HCEC 1CT (cell line): ENCODE measurements at regions not wholly inside any gene's neighbourhood (a gene's known extent, or its start where the extent isn't known, plus 50 kb on each side); places are given as distances from the start of the nearest gene placed in this dataset.
A peak's percentile ranks its signal among the peaks of the same experiment; 100 is the strongest.
"Not testable (repeated sequence)": the region's sequence is repeated elsewhere in the genome, so short reads cannot be mapped to it uniquely, and the experiment has no call there.

Experiments
- DNase-seq: peaks from one replicate; pipeline ENCODE4 v3.0.0-alpha.2; 2017

DNA sequence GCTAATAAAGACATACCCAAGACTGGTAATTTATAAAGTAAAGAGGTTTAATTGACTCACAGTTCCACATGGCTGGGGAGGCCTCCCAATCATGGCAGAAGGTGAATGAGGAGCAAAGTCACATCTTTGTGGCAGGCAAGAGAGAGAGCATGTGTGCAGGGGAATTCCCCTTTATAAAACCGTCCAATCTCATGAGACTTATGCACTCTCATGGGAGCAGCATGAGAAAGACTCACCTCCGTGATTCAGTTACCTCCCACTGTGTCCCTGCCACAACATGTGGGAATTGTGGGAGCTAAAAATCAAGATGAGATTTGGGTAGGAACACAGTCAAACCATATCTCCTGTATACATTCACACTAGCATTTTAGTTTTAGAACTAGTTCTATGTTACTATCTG, 101.7 kb upstream of the NIPA1 start:
- DNase-seq: not testable (repeated sequence)

DNA sequence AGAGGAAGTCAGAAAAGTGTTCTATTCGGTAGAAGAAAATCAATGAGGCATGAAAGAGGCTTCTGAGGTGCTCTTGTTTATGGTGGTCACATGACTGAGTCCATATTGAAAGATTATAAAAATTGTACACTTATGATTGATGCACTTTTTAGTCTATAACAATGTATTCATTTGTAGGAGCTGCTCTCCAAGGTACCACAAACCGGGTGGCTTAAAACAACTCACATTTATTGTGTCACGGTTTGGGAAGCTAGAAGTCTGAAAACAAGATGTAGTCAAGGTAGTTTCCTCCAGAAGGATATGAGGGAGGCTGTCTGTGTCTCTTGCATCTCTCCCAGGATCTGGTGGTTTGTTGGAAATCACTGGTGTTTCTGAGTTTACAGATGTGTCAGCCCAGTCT, 86.6 kb upstream of the NIPA1 start:
- DNase-seq: not testable (repeated sequence)

DNA sequence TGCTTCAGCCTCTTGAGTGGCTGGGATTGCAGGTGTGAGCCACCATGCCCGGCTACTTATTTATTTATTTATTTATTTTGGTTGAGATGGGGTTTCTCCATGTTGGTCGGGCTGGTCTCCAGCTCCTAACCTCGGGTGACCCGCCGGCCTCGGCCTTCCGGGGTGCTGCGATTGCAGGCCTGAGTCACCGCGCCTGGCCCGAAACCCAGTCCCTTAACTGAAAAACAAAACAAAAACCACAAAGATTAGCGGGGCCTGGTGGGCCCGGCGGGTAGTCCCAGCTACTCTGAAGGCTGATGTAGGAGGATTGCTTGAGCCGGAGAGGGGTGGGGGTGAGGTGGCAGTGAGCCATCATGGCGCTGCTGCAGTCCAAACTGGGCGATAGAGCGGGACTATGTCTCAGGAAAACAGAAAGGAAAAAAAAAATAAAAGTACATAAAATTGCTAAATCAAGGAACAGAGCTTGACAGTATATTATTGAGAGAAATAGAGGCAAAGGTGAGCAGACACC, 75.6 kb upstream of the NIPA1 start:
- DNase-seq: not testable (repeated sequence)

DNA sequence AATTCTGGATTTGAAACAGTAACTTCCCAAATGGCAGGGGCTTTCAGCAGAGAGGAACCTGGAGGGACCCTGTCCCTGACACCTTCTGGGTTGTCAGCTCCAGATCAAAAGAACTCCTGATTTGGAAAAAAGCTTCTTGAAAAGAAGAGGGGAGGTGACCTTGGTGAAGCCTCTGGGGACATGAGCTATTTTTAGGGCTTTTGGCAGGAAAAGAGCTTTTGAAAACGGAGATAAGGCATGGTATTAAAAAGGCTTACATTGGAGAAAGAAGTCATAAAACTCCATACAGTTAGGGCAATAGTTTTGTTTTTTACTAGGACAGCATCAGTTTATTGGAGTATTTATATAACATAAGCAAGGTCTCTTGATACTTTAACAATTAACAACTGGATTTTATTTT, 72.5 kb upstream of the NIPA1 start:
- not testable (repeated sequence) for DNase-seq

DNA sequence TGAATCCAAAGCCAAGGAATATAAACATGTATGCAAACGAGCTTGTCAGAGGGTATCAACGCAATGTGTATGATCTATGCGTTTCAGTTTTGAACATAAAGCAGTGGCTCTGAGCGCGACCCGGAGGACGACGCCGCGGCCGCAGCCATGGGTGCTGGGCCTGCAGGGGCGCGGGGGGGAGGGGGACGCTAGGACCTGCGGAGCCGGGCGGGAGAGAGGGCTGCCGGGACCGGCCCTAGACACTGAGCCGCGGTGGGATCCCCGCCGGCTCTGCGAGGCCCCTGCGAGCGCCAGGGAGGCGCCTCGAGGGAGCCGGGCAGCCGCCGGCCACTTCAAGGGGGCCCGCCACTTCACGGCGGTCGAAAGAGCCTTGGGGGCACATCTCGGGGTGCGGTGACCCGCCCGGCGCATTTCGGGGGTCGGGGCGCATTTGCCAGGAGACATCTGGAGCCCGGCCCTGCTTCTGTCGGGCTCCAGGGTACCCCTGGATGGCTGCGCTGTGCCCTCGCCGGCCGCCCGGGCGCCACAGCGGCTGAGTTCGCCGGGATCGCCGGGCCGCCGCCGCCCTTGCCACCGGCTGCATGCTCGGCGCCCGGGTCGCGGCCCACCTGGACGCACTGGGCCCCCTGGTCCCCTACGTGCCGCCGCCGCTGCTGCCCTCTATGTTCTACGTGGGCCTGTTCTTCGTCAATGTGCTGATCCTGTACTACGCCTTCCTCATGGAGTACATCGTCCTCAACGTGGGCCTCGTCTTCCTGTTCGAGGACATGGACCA, 71.9 kb upstream of the NIPA1 start:
- DNase-seq: not testable (repeated sequence)

DNA sequence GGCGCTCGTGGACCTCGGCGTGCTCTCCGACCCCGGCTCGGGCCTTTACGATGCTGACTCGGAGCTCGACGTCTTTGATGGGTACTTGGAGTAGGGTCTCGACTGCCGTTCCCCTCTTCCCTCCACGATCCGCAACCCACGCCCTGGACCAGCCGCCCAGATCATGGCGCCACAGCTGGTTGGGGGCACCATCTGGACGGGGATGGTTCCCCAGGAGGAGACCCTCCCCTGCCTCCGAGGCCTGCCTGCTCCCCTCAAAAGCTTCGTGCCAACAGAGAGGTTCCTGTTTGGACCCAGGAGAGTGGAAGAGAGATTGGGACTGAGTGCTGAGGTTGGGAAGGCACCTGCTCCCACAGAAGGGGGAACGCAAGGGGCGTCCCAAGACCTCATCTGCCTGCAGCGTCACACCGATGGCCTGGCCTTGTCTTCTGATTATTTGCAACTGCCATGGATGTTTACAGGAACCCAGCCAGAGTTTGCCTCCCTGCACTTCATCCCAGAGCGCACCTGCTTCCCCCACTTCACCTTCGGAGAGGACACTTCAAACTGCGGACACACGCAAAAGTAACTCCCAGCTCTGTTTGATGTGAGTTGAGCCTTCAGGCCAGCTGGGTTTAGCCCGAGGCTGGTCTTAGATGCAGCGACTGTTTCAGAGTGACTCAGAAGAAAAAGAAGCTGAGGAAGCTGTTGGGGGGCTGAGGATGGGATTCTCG, 71.2 kb upstream of the NIPA1 start:
- not testable (repeated sequence) for DNase-seq

DNA sequence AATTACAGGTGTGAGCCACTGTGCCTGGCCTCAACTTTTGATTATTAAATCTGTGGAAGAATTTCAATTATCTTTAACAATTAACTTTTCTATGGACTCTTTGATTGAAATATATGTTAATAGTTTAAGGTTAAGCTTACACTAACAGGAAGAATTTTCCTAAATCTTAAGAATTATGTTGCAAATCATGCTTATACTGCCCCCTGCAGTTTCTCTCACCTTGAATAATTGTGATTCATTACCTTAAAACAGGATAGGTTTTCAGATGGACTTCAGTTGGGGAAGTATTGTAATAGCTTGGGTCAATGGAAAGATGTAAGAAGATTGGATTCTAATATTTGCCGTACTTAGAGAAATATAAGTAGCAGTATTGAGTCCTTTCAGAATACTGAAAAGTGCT, 66.5 kb upstream of the NIPA1 start:
- DNase-seq: not testable (repeated sequence)

DNA sequence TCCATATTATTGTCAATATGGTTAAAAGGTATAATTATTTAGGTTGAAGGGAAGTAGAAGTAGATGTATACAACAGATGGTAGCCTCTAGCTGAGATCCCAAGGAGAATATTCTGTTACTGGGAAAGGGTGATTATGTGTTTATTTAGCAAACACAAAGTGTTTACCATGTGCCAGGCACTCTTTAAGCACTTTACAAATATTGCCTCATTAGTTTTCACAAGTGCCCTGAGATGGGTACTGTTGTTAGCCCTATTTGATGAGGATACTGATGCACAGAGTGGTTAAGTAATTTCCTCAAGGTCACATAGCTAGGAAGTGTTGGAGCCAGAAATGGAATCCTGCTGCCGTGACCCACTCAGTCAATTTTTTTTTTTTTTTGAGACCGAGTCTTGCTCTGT, 60.3 kb upstream of the NIPA1 start:
- not testable (repeated sequence) for DNase-seq

DNA sequence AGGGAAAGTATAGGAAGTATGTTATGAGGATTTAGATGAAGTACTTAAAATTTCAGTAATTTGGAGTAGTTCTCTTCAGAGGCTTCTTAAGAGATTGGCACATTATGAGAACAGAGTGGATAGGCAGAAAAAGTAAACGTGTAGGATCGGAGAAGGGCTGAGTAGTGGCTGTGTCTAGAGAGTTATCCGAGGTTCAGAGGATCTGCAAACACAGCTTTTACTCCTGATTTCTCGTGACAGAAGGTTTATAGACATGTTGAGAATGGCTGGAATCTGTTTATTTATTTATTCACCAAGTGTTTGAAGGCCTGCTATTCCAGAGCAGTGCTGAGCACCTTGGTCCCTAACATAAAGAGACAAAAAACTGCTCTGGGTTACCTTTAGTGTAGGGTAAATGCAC, 51.4 kb upstream of the NIPA1 start:
- DNase-seq: not testable (repeated sequence)

DNA sequence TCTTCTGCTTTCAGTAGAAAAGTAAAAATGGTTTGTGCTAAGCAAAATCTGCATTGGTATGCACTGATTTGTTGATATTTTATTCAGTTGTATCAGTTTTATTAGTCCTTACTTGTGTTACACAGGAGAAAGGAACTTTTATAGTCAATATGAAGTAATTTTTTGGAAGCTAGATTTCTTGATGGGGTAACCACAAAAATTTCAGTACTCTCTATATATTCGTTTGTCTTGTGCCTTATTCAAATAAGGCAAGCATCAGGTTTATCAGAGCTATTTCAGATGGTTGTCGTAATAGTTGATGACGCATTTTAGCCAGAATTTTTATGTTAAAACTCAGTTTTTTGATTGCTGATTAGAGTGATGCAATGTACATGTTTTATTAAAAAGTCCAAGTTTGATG, 50.7 kb upstream of the NIPA1 start:
- peak; percentile 8 for DNase-seq

DNA sequence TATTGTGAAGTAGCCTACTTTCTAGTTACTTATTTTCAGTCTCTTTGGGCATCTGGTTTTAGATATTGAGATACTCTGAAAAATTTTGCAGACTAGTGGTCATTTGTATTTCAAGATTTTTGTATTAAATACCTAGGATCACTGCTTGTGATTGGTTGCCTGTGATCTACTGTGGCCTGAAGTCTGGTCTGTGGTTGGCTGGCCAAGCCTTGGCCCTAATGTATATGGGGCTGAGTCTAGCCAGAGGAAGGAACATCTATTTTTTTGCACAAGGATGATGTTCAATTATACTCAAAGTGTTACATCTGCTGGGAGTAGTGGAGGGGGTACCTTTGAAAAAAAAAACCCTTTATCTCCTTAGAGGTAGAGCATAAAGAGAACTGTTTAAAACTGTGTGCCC, 50.2 kb upstream of the NIPA1 start:
- DNase-seq: not testable (repeated sequence)
